ENCODE measurements at regions not wholly inside any gene's neighbourhood (a gene's known extent, or its start where the extent isn't known, plus 50 kb on each side); places are given as distances from the start of the nearest gene placed in this dataset.

- H2AFZ ChIP-seq (ENCODE audit: low read length): no peak overlapping the region
- no peak overlapping the region for H3K4ac ChIP-seq (ENCODE audit: low read length)
- no peaks in the 10 kb centered on the region for H3K4me1 ChIP-seq (ENCODE audit: control insufficient read depth in 2 of 2, insufficient read depth in 1 of 2, low read depth in 1 of 2, low read length in 2 of 2)
- no peak overlapping the region for H4K91ac ChIP-seq (ENCODE audit: low read depth, low read length, poor library complexity)
- H3K4me2 ChIP-seq (ENCODE audit: insufficient read depth, low read length, poor library complexity, severe bottlenecking): no peak overlapping the region
- no peak overlapping the region for H2BK12ac ChIP-seq (ENCODE audit: low read length)
- H3K14ac ChIP-seq (ENCODE audit: low read length): no peak overlapping the region
- no peak overlapping the region for H3K18ac ChIP-seq (ENCODE audit: low read length)
- H3K79me1 ChIP-seq (ENCODE audit: low read depth, low read length): no peaks in the 10 kb centered on the region
- 100% methylated on average over 1 of the region's 3 CpGs; no CpG with 5 or more reads in 1 of the 2 donors for WGBS, 2 donors (ENCODE audit: extremely low coverage in 2 of 2, insufficient read length in 2 of 2, insufficient replicate concordance in 1 of 2)
- no peak overlapping the region for H2BK120ac ChIP-seq (ENCODE audit: low read depth, low read length)
- no peak overlapping the region for H2AK5ac ChIP-seq (ENCODE audit: low read depth, low read length)
- H3K9ac ChIP-seq (ENCODE audit: low read depth, low read length, poor library complexity): no peak overlapping the region
- H3K9me3 ChIP-seq (replicated peaks in 1 of 2; ENCODE audit: control insufficient read depth in 2 of 2, insufficient read depth in 1 of 2, low read depth in 1 of 2, low read length in 2 of 2): no peaks in the 10 kb centered on the region
- no peak overlapping the region for H2BK5ac ChIP-seq (ENCODE audit: low read length)
- H3K23ac ChIP-seq (ENCODE audit: low read depth, low read length, poor library complexity): no peak overlapping the region
- H3K36me3 ChIP-seq (replicated peaks in 1 of 2; ENCODE audit: control insufficient read depth in 2 of 2, insufficient read depth in 2 of 2, low read length in 2 of 2): no peaks in the 10 kb centered on the region
- no peak overlapping the region for H4K8ac ChIP-seq (ENCODE audit: low read depth, low read length)
- no peak overlapping the region for H2BK15ac ChIP-seq (ENCODE audit: low read length)
- H3K27ac ChIP-seq (replicated peaks; ENCODE audit: low read length): no peak overlapping the region
- no peak for DNase-seq (ENCODE audit: low spot score)
- no peaks in the 10 kb centered on the region for H3K27me3 ChIP-seq (ENCODE audit: control insufficient read depth in 3 of 3, insufficient read depth in 3 of 3, low read depth in 1 of 3, low read length in 3 of 3)
- H3K4me3 ChIP-seq (ENCODE audit: low read length in 2 of 2): no peak overlapping the region
These were observed 1297.6 kb upstream of the ALCAM start for GRCh38 chr3:104069114-104069513.

- Histone ChIP-seq H3K27me3 (ENCODE audit: control insufficient read depth in 3 of 3, insufficient read depth in 3 of 3, low read depth in 1 of 3, low read length in 3 of 3) (no peaks in the 10 kb centered on the region), H4K91ac (ENCODE audit: low read depth, low read length, poor library complexity) (no peak overlapping the region), H3K4ac (ENCODE audit: low read length) (no peak overlapping the region), H4K8ac (ENCODE audit: low read depth, low read length) (no peak overlapping the region), H2AK5ac (ENCODE audit: low read depth, low read length) (no peak overlapping the region), H2BK5ac (ENCODE audit: low read length) (no peak overlapping the region), H2BK120ac (ENCODE audit: low read depth, low read length) (no peak overlapping the region), H3K27ac (replicated peaks; ENCODE audit: low read length) (no peak overlapping the region), H2BK15ac (ENCODE audit: low read length) (no peak overlapping the region), H3K23ac (ENCODE audit: low read depth, low read length, poor library complexity) (no peak overlapping the region), H3K36me3 (replicated peaks in 1 of 2; ENCODE audit: control insufficient read depth in 2 of 2, insufficient read depth in 2 of 2, low read length in 2 of 2) (no peaks in the 10 kb centered on the region), H2BK12ac (ENCODE audit: low read length) (no peak overlapping the region), H2AFZ (ENCODE audit: low read length) (no peak overlapping the region), H3K9ac (ENCODE audit: low read depth, low read length, poor library complexity) (no peak overlapping the region), H3K4me1 (ENCODE audit: control insufficient read depth in 2 of 2, insufficient read depth in 1 of 2, low read depth in 1 of 2, low read length in 2 of 2) (no peaks in the 10 kb centered on the region), H3K9me3 (replicated peaks in 1 of 2; ENCODE audit: control insufficient read depth in 2 of 2, insufficient read depth in 1 of 2, low read depth in 1 of 2, low read length in 2 of 2) (no peaks in the 10 kb centered on the region), H3K79me1 (ENCODE audit: low read depth, low read length) (no peaks in the 10 kb centered on the region), H3K4me2 (ENCODE audit: insufficient read depth, low read length, poor library complexity, severe bottlenecking) (no peak overlapping the region), H3K4me3 (ENCODE audit: low read length in 2 of 2) (no peak overlapping the region), H3K14ac (ENCODE audit: low read length) (no peak overlapping the region), H3K18ac (ENCODE audit: low read length) (no peak overlapping the region)
- no peak for DNase-seq (ENCODE audit: low spot score)
- WGBS, 2 donors (ENCODE audit: extremely low coverage in 2 of 2, insufficient read length in 2 of 2, insufficient replicate concordance in 1 of 2): no CpG with 5 or more reads among the region's 1 CpG
These were observed 1295.8 kb upstream of the ALCAM start for GRCh38 chr3:104070906-104071305.

- Histone ChIP-seq H3K9ac (ENCODE audit: low read depth, low read length, poor library complexity) (no peak overlapping the region), H3K18ac (ENCODE audit: low read length) (no peak overlapping the region), H2BK12ac (ENCODE audit: low read length) (no peak overlapping the region), H3K4me2 (ENCODE audit: insufficient read depth, low read length, poor library complexity, severe bottlenecking) (no peak overlapping the region), H3K4me3 (ENCODE audit: low read length in 2 of 2) (no peak overlapping the region), H3K4ac (ENCODE audit: low read length) (no peak overlapping the region), H2BK5ac (ENCODE audit: low read length) (no peak overlapping the region), H2AK5ac (ENCODE audit: low read depth, low read length) (no peak overlapping the region), H2AFZ (ENCODE audit: low read length) (no peak overlapping the region), H3K27me3 (ENCODE audit: control insufficient read depth in 3 of 3, insufficient read depth in 3 of 3, low read depth in 1 of 3, low read length in 3 of 3) (no peaks in the 10 kb centered on the region), H3K14ac (ENCODE audit: low read length) (no peak overlapping the region), H3K23ac (ENCODE audit: low read depth, low read length, poor library complexity) (no peak overlapping the region), H3K27ac (replicated peaks; ENCODE audit: low read length) (no peak overlapping the region), H4K91ac (ENCODE audit: low read depth, low read length, poor library complexity) (no peak overlapping the region), H4K8ac (ENCODE audit: low read depth, low read length) (no peak overlapping the region), H3K79me1 (ENCODE audit: low read depth, low read length) (no peaks in the 10 kb centered on the region), H3K36me3 (replicated peaks in 1 of 2; ENCODE audit: control insufficient read depth in 2 of 2, insufficient read depth in 2 of 2, low read length in 2 of 2) (no peaks in the 10 kb centered on the region), H3K4me1 (ENCODE audit: control insufficient read depth in 2 of 2, insufficient read depth in 1 of 2, low read depth in 1 of 2, low read length in 2 of 2) (no peaks in the 10 kb centered on the region), H2BK15ac (ENCODE audit: low read length) (no peak overlapping the region), H3K9me3 (replicated peaks in 1 of 2; ENCODE audit: control insufficient read depth in 2 of 2, insufficient read depth in 1 of 2, low read depth in 1 of 2, low read length in 2 of 2) (no peaks in the 10 kb centered on the region), H2BK120ac (ENCODE audit: low read depth, low read length) (no peak overlapping the region)
- no peak for DNase-seq (ENCODE audit: low spot score)
- WGBS, 2 donors (ENCODE audit: extremely low coverage in 2 of 2, insufficient read length in 2 of 2, insufficient replicate concordance in 1 of 2): no CpG with 5 or more reads among the region's 1 CpG
These were observed 1286.6 kb upstream of the ALCAM start for GRCh38 chr3:104080088-104080626.

GRCh38 chr3:104088738-104089137 is 1278.0 kb upstream of the ALCAM start:
- H3K79me1 ChIP-seq (ENCODE audit: low read depth, low read length): no peaks in the 10 kb centered on the region
- H3K4ac ChIP-seq (ENCODE audit: low read length): no peak overlapping the region
- no peak overlapping the region for H2AFZ ChIP-seq (ENCODE audit: low read length)
- no peak overlapping the region for H2BK12ac ChIP-seq (ENCODE audit: low read length)
- no peak overlapping the region for H4K91ac ChIP-seq (ENCODE audit: low read depth, low read length, poor library complexity)
- H3K4me3 ChIP-seq (ENCODE audit: low read length in 2 of 2): no peak overlapping the region
- no peak overlapping the region for H2AK5ac ChIP-seq (ENCODE audit: low read depth, low read length)
- no peak for DNase-seq (ENCODE audit: low spot score)
- no peak overlapping the region for H3K4me2 ChIP-seq (ENCODE audit: insufficient read depth, low read length, poor library complexity, severe bottlenecking)
- H2BK5ac ChIP-seq (ENCODE audit: low read length): no peak overlapping the region
- H3K27me3 ChIP-seq (ENCODE audit: control insufficient read depth in 3 of 3, insufficient read depth in 3 of 3, low read depth in 1 of 3, low read length in 3 of 3): no peaks in the 10 kb centered on the region
- no peak overlapping the region for H2BK15ac ChIP-seq (ENCODE audit: low read length)
- H3K9me3 ChIP-seq (replicated peaks in 1 of 2; ENCODE audit: control insufficient read depth in 2 of 2, insufficient read depth in 1 of 2, low read depth in 1 of 2, low read length in 2 of 2): no peaks in the 10 kb centered on the region
- H4K8ac ChIP-seq (ENCODE audit: low read depth, low read length): no peak overlapping the region
- H2BK120ac ChIP-seq (ENCODE audit: low read depth, low read length): no peak overlapping the region
- H3K9ac ChIP-seq (ENCODE audit: low read depth, low read length, poor library complexity): no peak overlapping the region
- no peak overlapping the region for H3K27ac ChIP-seq (replicated peaks; ENCODE audit: low read length)
- H3K14ac ChIP-seq (ENCODE audit: low read length): no peak overlapping the region
- H3K4me1 ChIP-seq (ENCODE audit: control insufficient read depth in 2 of 2, insufficient read depth in 1 of 2, low read depth in 1 of 2, low read length in 2 of 2): no peaks in the 10 kb centered on the region
- H3K18ac ChIP-seq (ENCODE audit: low read length): no peak overlapping the region
- H3K23ac ChIP-seq (ENCODE audit: low read depth, low read length, poor library complexity): no peak overlapping the region
- H3K36me3 ChIP-seq (replicated peaks in 1 of 2; ENCODE audit: control insufficient read depth in 2 of 2, insufficient read depth in 2 of 2, low read length in 2 of 2): no peaks in the 10 kb centered on the region
